Hematopoietic multipotent progenitor cell treated with erythropoietin and hydrocortisone succinate and interleukin-3 and kit ligand, for 8 days (in vitro differentiated cells): ENCODE measurements at regions not wholly inside any gene's neighbourhood (a gene's known extent, or its start where the extent isn't known, plus 50 kb on each side); places are given as distances from the start of the nearest gene placed in this dataset.

Experiments
- DNase-seq: peaks from one replicate; pipeline ENCODE4 v3.0.0-alpha.2; 2015

DNA sequence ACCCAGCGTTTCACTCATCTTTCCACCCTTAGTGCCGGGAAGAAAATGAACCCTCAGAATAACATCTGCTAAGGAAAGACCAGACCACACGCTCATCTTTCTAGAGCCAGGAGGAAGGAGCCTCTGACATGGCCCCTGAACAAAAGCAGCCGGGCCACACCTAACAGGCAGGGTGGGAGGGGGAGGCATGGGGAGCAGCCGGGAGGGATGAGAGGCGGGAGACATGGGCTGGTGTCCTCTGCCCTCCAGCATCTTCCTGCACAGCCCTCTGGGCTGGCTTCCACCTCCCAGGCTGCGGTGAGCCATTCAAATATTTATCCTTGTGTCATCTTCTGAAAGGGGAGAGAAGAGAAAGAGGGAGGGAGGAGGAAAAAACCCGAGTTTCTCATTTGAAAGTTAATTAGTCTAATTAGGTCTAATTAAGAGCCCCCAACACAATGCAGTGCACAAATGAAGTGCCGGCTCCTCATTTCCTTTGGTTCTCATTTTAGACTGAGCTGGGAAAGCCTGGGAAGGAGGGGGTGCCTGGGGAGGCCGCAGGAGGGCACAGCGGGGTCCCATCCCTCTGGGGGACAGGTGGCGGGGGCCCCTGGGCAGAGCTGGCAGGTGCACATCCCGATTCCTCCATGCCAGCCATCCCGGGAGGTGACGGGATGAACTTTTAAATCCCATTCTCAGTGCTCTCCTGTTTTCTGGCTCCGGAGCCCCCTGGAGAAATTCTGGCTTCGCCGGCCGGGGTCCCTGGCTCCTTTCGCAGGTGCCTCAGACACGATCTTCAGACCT is 90.5 kb downstream of the ENGASE start:
- no peak for DNase-seq

DNA sequence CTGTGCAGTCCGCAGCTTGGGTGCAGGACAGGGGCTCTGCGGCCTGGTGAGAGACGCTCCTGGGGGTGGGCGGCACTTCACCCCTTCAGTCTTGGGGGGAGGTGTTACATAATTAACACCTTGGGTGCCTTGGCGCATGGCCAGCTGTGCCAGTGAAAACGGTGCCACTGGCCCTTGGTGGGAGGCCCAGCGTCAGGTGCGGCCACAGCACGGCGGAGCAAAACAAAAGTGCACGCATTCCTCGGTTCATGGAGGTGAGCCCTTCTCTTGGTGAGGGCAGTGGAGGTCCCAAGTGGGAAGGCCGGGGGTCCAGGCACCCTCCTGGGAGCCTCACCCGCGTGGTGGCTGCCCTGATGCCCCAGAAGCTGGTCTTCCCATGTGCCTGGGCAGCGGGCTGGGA is 89.8 kb downstream of the ENGASE start:
- DNase-seq: no peak

DNA sequence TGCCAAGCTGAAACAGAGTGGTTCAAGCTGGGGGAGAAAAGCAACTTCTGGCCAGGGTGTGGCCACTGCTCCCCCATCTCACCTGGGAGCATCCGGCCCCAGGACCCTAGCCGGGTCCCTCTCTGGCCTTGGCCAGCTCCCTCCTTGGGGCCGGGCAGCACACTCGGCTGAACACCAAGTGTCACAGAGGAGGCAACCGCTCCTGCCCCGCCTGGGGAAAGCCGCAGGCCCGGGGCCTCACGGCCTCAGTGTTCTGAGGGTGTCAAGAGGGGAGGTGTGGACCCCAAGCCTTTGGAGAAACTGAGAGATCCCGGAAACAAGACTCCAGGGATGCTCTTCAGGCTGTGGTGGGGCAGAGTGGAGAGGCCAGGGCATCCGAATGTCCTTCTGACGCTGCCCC is 88.4 kb downstream of the ENGASE start:
- no peak for DNase-seq

DNA sequence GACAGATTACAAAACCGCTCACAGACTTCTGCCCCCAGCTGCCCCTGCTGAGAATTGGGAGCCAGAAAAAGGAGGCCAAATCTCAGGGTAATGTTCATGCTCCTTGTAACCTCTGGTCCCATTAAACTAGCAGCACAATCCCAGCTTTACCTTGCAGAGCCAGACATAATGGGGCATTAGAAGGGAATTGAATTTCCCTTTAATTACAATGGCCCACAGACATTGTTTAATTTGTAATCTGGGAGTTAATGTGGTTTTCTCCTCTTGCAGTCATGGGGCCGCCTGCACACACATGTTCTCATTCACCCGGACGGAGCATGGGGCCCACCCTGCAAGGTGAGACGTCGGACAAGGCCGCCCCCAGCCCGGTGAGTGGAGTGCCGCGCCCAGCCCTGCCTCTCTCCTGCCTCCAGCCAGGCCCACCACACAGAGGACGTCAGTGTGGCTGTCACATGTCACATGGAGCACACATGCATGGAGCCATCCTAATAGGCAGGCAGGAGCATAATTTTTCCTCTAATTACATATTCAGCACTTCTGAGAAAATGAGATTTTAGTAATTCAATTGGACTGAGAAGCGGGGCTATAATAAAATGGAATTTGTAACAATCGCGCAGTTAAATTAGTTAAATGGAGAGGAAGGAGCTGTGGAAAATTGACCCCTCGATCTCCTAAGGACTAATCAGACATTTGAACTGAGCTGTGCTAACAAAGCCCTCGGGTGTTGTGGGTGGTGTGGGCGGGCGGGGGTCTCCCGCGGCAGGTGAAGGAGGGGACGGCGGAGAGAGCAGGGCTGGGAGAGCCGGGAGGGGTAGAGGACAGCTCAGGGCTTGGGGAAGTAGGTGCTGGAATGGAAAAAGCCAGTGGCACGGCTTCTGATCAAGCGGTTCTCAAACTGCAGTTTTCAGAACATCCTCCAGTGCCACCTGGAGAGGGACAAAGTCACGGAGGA is 87.7 kb downstream of the ENGASE start:
- no peak for DNase-seq

DNA sequence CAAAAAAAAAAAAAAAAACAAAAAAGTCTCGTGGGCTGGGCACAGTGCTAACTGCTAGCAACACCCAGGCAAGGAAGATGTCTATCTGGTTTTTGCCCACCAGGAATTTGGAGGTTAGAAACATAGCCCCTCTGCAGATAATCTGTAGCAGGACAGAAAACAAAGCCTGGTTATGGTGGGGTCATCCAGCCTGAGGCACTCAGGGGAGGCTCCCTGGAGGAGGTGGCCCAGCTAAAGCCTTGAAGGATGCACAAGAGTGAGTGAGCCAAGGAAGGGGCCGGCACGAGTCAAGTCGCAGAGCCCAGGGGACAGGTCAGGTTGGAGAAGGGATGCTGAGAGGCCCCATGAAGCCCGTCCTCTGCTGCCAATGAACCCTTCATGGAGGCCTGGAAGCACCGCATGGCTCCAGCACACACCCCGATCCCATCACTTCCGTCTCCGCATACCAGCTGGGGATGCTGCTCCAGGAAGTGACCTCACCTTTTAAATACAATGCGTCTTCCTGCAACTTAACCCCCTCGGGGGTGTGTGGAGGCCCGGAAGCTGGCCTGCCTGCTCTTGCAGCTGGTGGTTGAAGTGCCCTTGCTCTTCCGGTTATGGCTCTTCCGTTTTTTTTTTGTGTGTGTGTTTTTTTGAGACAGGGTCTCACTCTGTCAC is 86.5 kb downstream of the ENGASE start:
- DNase-seq: no peak

DNA sequence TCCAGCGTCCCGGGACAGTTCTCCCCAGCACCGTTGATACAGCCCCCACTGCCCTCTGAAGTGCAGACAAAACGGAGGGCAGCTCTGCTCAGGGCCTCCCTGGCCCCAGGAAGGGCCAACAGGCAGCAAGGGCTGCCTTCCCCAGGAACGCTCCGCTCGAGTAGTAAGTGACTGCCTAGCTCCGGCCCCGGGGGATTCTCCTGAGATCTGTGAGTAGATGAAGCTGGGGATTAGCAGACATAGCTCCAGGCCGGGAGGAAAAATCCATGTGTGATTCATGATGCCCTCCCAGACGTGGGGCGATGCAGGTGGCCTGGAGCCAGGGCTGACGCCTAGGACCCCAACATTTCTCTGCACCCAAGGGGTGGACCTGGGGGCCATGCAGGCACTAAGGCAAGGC is 85.3 kb downstream of the ENGASE start:
- no peak for DNase-seq

DNA sequence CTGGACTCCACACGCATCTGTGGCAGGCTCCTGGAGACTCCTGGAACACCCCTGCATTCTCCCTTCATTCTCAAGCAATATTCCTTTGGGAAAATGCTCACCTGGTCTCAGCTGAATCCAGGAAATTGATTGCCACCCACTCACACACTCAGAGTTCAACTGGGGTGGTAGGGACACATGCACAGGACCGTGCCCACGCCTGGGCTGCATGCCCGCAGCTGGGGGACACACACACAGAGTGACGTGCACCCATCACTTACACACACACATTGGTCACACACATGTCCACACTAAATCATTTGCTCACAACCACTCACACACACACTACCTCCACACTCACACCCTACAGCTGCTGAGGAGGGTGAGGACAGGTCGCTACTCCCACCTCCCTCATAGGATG is 84.8 kb downstream of the ENGASE start:
- no peak for DNase-seq

DNA sequence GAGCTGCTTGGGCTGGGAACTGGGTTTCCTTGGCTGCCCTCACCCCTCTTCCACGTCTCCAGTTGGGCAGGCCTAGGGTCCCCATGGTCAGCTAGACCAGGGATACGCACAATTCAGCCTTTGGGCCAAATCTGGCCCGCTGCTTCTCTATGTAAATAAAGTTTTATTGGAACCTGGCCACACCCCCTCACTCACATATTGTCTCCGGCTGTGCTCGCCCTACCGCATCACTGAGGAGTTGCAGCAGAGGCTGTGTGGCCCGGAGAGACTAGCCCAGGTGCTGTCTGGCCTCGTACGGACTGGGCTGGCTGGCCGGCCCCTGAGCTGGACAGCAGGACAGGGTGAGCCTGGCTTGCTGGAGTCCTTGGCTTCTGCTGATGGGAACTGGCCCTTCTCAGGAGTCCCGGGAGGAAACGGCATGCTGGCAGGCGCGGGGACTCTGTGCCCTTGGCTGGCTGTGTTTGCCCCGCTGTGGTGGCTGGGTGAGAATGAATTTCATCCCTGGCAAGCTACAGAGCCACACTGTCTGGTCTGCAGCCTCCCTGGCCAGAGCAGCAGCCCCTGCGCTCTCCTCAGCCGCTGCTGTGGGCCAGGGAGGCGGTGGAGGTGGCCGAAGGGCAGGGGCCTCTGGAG is 82.0 kb downstream of the ENGASE start:
- DNase-seq: no peak

DNA sequence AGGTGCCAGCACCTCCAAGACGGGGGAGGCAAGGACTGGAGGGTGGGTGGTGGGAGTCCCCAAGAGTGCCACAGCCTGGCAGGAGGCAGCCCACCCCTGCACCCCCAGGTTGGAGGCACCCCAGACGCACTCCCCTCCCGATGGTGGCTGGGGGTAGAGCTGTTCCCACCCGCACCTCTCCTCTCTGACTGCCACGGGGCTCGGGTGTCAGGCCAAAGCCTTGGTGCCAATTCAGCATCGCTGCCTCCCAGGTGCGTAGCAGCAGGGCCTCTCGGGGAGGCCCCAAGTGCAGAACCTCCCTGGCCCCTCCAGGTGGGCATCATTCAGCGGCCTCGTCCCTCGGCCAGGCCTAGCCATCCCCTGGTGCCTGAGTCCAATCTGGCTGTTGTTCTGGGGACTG is 81.1 kb downstream of the ENGASE start:
- no peak for DNase-seq

DNA sequence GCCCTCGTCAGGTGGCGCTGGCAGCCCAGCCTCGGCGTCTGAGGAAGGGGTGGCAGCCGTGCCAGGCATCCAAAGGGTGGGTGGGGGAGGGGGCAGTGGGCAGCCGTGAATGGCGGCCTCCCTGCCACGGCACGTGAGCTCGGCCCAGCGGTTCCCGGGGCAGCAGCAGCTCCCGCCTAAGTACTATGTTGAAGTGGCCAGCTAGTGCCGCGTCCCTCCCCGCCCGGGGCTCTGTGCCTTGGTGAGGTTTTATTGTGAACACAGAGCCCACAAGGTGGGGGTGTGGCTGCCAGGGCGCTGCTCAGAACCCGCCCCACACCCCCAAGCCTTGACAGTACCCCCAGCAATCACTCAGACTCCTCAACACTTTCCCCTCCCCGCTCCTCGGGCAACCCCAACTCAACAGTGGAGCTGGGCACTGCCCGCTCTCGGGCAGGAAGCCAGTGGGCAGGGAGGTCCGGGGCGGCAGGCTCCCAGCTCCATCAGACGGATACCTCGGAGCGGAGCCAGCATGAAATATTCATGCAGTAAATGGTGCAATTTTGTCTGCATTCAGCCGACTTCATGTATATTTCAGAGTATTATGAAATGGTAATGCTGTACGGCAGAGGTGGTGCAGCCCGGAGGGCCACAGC is 80.4 kb downstream of the ENGASE start:
- no peak for DNase-seq

DNA sequence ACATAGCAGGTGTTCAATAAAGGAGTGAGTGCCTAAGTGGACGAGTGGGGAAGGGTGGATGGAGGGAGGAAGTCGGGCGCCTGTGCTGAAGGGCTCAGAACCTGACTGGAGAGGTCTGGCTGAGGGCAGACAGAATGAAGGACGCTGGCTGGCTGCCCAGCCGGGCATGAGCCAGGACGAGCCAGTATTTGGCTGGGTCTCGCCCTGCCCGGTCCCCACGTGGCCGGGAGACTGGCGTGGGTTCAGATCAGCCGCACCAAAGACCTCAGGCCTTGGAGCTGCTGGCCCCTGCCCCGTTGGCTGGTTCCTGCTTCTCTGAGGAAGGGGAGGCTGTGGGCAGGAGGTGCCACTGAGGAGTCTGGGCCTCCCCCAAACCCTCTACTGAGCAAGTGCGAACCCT is 79.8 kb downstream of the ENGASE start:
- DNase-seq: no peak

DNA sequence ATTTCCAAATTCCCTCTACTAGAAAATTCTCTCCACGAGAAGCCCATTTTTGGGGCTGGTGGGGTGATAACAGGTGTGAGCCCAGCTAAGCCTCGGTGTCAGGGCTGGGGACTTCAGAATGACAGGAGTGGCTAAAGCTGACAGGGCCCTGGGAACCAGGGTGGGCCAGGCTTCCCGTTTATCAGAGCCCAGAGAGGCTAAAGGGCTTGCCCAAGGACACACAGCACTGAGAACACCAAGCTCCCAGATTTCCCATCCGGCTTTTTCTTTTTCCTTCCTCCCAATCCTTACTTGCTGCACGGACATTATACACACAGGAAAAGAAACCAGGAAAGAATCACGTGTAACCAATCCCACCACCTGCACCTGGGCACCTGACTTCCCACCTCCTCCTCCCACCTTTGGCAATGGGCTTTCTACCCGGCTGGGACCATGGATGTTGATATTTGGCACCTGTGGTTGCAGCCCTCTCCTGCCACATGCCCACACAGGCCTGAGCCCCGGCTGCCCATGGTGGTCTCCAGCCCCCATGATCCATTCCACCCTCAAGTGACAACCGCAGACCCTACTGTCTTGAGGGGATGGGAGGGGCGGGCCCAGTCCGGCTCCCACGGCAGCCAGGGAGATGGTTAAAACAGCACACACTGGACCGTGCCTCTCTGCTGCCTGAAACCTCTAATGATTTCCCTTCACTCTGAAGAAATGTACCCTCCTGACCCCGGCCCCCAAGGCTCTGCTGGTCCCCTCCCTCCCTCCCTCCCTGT is 78.9 kb downstream of the ENGASE start:
- no peak for DNase-seq

DNA sequence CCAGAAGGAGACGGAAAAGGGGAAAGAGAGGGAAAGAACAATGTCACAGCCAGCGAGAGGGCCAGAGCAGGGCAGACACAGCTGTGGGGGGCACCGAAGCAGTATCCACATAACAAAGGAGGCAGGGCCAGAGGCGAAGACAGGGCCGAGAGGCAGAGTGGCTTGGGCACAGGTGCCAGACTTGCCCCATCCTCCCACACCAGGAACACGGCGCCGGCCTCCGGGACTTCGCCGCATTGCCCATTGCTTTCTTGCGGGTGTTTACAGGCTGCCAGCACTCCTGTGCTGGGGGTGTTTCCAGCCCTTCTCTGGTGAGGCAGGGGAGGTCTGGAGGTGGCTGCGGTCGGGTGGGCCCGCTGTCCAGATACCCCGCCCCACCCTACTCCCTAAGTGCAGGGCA is 78.0 kb downstream of the ENGASE start:
- DNase-seq: no peak

DNA sequence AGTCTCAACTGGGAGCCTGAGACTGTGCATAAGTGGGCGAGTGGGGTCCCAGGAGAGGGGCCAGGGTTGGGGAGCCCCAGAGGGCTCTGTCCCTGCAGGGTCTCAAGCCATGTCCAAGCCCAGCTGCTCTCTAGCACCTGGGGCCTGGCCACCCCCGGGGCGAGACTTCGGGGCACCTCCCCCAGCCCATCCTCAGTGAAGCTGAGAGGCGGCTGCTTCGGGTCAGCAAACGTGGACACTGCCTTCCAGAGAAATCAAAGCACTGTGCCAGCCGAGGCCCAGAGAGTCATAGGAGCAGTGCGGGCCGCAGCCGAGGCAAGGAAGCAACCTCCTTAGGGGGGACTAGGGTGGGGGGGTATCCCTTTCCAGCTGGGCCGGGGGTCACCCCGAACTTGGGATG is 77.5 kb downstream of the ENGASE start:
- DNase-seq: no peak

DNA sequence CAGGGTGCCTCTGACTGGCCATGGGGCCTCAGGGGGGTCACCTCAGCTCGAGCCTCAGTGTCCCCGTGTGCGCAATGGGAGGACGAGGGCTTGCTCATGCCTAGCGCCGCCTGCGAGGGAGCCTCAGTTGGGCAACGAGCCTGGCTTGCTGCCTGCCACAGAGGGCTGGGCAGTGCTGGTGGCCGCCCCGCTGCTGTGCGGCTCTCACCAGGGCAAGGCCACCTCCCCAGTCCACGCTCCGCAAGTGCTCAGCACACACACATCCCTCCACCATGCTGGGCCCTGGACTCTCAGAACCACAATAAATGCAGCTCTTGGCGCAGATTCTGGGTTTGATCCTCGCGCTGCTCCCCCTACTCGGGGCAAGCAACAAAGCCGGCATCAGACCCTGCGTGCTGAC is 76.2 kb downstream of the ENGASE start:
- DNase-seq: no peak

DNA sequence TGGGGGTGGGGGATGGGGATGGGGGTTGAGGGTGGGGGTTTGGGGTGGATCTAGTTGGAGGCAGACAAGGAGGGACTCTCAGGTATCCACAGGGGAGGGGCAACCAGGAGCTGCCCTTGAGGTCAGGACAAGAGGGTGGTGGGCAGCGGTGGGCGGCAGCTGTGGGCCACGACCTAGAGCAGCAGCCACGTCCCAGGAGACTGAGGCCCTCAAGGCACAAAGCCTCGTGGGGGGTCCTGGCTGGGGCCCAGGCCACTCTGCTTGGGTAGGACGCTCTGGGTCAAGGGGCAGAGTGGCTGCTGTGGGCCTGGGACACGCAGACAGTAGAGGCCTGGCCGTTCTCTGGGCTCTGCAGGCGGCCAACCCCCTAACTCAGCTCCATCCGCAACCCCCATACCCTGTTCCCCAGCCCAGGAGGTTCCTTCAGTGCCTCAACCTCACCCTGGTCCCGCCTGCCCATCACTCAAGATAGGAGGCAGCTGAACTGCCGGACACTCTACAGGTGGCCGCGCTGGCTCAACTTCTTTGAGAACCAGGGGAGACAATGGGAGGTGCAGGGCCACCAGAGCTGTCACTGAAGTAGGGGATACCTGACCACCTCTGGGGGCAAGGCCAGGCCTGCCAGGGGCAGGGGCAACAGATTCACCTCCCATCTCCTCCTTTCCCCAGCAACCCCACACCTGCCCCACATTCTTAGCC is 75.6 kb downstream of the ENGASE start:
- no peak for DNase-seq

DNA sequence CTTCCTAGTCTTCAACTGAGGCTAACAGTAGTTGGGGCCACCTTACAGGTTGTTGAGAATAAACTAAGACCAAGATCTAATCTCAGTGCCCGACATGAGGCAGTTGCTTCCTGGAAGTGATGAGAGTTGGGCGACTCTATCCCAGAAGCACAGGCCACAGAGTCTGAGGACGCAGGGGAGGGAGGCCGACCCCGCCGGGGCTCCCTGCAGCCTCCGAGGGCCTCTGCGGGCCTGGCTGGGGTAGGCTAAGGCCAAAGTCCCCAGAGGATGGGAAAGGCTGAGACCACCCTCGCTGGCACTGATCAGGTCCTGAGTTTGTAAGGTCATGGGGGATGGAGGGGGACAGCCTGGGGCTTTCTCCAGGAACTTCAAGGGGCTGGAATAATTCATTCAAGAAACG is 74.0 kb downstream of the ENGASE start:
- no peak for DNase-seq

DNA sequence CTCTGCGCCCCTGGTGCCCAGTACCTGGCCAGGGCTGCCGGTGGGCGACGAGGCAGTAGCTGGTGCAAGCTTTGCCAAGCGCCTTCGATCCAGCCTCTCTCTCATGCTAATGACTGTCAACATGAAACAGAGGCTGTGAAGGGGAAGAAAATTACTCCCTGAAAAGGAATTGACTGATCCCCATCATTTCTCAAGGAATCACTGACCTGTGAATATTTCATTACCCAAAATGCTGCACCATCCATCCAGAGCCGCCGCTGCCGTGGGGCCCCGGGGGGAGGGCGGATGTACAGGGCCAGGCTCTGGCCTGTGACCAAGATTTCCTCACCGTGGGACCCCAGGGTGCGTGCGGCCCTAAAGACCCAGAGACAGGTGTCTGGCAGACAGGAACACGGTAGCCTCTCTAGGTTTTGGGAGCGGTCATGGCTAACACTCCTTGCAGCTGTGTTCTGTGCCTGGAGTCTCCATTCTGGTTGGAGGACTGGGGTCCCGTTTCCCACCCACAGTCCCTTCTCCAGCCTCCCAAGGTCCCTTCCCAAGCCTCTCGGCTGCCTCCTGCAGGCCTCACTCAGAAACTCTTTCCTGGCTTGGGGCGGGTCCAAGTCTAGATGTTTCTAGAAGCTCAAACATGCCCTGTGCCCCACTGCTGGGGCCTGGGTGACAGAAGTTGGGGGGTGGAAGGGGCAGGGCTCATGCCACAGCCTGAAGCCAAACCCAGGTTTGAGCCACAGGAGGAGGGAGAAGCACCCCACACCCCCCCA is 73.3 kb downstream of the ENGASE start:
- no peak for DNase-seq

DNA sequence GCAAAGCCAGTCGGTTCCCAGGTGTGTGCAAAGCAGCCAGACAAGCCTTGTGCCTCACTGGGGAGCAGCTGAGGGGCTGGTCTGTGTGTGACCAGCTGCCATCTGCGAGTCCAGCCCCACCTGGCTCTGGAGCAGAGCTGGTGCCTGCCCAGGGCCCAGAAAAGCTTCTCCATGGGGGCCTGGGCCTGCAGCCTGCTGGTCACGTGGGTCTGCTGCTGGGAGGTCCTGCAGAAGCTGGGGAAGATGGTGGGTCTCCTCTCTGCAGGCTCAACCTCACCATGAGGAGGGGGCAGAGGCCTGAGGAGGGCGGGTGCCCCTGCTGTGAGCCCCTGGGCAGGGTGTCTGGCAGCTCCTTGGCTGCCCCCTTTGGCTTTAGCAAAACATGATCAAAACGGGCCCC is 71.9 kb downstream of the ENGASE start:
- no peak for DNase-seq

DNA sequence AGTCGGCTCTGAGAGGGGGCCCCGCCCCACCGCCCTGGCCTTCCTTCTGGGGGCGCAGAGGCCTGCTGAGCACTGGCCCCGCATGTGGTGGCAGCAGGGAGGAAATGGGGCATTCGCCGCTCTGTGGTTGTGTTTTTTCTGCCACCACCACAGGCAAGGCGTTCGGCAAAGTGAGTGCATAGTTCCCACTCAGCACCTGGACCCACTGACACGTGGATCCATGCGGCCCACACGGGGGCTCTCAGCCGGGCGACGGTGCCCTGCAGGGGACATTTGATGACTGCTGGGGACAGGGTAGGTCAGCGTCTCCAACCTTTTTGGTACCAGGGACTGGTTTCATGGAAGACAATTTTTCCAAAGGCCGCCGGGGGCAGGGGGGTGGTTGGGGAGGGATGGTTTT is 70.9 kb downstream of the ENGASE start:
- DNase-seq: no peak

DNA sequence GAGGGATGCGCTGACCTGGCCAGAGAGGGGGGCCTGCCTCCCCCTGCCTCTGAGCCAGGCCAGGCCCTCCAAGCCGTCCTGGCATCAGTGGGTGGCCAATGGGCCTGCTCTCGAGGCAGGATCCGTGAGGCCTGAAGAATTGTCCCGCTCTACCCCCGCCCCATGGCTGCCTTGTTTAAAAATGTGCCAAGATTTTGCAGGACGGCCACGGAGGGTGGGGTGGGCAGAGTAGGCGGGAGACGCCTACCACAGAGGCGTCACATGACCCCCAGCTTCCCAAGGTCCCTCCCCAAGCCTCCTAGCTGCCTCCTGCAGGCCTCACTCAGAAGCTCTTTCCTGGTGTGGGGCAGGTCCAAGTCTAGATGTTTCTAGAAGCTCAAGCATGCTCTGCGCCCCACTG is 69.5 kb downstream of the ENGASE start:
- no peak for DNase-seq
